ENCODE measurements at regions not wholly inside any gene's neighbourhood (a gene's known extent, or its start where the extent isn't known, plus 50 kb on each side); places are given as distances from the start of the nearest gene placed in this dataset.
"Not testable (repeated sequence)": the region's sequence is repeated elsewhere in the genome, so short reads cannot be mapped to it uniquely, and the experiment has no call there.

DNA sequence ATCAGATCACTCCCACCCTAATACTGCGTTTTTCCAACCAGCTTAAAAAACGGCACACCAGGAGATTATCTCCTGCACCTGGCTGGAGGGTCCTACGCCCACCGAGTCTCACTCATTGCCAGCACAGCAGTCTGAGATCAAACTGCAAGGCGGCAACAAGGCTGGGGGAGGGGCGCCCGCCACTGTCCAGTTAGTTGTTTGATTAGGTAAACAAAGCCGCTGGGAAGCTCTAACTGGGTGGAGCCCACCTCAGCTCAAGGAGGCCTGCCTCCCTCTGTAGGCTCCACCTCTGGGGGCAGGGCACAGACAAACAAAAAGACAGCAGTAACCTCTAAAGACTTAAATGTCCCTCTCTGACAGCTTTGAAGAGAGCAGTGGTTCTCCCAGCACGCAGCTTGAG is 463.0 kb upstream of the CADM1 start:
- not testable (repeated sequence) for DNase-seq (ENCODE audit: low spot score)

DNA sequence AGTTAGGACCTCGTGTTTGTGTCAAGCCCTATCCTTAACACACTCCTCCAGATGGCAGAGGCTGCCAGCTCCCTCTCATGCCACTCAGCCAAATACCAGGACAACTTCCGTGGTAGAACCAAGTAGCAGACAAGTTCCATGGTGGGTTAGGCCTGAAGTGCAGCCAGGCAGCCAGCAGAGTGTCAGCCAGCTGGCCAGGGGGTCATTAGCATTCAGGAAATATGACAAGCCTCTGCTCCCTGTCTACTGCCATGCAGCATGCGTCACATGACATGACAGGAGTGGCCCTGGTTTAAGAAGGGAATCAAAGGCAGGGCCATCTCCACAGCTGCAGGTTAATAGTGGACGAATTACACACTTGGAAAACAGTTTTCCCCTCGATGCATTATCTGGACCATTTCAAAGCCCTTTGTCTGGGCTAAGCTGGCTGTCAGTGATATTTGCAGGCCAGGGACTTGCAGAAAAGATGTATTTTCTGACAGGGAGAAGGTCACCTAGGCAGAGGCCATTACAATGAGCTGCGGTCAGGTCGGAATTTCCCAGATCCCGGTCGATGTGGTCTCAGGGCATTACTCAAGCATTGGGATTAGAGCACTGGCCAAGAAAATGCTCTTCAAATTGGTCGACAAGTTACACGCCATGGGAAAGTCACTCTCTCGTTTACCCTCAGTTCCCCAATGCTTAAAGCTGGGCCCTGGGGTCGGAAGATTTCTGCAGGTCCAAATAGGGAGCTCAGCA is 461.7 kb upstream of the CADM1 start:
- no peak for DNase-seq (ENCODE audit: low spot score)

DNA sequence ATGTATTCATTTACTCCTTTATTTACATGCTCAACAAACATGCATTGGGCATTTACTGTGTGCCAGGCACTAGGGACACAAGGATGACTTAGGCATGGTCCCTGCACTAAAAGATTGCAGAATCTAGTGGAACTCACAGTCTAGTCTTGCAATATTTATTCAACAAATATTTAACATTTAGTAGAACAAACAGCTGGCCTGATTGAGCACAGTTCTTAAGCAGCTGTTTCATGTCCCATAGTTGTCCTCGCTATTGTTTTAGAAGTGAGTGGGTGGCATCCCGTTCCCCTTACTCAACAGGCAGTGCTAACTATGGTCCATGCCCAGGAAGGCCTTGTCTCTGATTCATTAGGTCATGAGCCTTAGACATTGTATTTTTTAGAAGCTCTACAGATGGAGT is 459.9 kb upstream of the CADM1 start:
- DNase-seq (ENCODE audit: low spot score): no peak

DNA sequence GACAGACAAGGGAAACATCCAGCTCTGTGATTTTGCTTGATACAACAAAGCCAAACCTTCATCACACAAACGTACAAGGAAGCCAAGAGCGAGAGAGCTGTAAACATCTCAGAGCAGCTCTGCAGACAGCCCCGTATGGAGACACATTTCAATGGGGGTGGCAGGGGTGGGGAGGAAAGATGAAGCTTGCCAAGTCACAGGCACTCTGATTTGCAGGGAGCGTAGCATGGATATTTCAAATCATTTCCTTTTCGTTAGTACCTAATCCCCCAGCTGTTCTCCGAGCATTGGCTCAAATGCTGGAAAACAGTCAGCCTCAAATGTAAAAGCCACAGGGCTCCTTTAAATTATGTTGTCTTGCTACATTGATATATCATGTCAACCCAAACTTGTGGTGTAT is 458.9 kb upstream of the CADM1 start:
- no peak for DNase-seq (ENCODE audit: low spot score)

DNA sequence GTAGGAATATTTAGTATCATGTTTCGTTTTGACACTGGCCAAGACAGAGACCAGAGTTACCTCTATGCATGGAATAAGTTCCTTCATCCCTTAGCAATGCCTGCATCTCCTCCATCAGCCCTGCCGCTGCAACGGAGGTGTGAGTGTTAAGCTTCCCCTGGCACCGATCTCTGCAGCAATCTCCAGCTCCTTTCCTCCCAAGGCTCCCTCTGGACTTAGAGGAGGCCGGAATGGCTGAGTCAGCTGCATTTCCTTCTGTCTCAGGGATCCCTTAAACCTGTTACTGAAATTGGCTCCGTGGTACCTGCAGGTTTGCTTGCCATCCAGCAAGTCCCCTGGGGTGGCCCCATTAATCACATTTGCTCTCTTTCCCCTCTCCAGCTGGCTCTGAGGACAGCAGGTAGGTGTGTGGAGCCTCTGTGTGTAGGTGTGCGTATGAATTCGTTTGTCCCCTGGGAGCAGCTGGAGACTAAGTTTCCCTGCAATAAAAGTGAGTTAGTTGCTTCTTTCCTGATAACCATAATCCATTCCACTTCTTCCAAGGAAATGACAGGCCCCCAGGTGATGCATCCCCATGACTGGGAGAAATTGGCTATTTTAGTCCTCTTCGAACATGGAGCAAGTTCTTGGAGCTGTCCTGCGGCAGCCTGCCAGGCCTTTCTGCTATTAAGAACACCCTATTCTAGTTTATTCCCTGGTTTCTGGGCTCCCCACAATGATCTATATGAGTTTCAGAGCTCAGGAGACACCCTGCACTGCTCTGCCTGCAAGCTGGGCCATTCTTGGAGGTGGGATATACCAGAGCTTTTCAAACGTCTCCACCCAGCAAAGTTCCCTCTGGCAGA is 457.2 kb upstream of the CADM1 start:
- no peak for DNase-seq (ENCODE audit: low spot score)

DNA sequence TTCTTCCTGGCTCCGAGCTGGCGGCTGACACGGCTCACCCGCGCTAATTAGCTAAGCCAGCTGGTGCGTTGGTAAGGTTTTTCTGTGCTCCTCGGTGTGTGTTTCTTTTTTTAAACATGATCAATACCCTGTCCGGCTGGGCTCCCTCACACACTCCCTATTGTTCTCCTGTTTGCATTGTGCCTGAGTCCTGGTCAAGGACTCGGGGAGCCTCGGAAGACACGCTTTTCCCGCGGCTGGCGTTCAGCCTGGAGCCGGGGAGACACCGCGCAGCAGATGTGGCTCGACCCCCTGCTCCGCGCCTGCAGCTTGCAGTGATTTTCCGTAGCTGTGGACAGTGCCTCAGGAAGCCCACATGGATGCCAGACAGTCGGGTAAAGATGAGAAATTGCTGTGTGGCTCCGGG is 454.9 kb upstream of the CADM1 start:
- DNase-seq (ENCODE audit: low spot score): no peak

DNA sequence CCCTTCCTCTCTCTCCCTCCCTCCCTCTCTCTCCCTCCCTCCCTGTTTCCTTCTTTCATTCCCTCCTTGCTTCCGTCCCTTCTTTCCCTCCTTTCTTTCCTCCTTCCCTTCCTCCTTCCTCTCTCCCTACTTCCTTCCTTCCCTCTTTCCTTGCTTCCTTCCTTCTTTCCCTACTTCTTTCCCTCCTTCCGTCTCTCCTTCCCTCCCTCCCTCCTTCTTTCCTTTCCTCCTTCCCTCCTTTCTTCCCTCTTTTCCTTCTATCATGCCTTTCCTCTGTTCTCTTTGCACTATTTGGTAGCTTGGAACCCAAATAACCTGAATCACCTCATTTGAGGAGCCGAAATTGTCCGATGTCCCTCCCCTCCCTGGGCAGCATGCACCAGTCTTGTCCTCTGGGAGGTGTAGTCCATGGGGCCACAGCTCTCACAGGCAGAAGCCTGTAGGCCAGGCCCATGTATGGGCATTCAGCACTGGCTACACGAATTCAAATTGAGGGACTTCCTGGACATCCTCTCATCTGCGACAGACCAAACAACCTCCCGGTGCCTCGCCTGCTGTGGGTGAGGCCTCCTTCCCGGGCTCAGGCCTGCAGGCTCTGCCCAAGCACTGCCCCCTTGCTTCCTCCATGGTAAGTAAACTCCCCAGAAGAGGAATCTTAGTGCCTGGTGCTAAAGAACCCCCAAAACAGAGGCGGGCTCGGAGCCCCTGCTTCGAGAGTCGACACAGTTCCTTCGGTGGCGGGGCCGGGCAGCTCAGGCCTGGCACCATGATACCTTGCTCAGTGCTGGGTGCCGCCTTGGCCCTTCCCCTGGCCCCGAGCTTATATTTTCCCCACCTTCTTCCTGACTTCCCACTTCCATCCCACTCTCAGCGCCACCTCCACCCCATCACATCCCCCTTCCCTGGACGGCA is 454.1 kb upstream of the CADM1 start:
- DNase-seq (ENCODE audit: low spot score): no peak

DNA sequence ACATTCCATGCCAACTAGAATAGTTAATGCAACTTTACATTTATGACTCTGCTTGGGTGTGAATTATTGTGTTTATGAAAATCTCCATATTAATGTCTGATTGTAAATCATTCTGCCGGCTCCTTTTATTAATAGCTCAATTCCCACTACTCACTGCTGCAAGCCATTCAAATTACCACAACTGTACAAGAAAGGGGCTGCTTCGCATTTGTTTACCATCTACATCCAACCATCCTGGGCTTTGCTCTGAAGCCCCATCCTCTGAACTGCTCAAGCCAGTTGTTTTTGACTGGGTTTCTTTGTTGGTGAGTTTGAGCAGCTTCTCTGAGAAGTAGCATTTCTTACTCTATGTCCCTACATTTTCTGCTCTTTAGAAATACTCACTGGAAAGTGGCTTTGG is 451.6 kb upstream of the CADM1 start:
- DNase-seq (ENCODE audit: low spot score): no peak

DNA sequence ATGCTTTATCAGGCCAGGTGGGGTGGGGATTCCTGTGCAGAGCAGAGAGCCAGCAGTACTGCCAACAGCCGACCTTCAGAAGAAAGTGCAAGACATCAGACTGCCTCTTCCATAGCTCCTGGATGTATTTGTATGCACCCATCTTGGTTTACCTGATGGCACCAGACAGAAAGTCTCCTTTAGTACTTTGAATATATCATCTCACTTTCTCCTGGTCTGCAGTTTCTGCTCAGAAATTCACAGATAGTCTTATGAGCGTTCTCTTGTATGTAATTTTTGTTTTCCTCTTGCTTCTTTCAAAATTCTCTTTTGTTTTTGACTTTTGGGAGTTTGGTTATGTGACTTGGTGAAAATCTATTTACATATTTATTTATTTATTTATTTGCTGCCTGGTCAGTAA is 446.4 kb upstream of the CADM1 start:
- no peak for DNase-seq (ENCODE audit: low spot score)

DNA sequence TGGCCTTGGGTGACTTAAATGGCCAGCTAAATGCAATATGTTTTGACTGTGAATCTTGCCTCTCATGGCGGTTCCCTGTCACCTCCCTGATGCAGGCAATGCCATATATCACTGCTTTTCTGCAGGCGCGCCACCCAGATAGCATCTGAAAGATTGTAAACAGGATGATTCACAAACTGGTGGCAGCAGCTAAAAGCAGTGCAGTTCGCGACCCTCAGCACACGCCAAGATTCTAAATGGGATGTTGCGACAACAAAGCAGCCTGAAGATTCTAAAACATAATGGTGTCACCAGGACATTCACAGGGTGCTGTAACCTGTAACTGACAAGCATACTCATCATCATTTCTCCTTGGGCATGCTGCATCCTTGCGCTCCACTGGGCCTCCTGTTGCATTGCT is 440.4 kb upstream of the CADM1 start:
- no peak for DNase-seq (ENCODE audit: low spot score)

DNA sequence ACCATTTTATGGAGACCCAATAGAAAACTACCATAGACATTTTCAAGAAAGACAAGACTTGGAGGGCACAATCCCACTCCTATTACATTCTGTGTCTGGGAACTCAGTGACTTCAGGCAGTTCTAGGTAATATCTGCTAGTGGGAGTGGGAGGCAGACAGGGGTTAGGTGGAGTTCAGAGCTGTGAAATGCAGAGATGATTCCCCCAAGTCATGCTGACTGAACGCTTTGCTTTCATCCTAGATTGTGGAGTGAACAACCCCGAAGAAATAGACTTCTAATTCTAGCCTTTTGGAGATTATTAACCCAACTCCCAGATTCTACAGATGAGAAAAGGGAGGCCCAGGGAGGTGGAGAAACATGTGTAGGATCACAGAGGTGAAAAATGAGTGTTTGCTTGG is 437.8 kb upstream of the CADM1 start:
- DNase-seq (ENCODE audit: low spot score): no peak

DNA sequence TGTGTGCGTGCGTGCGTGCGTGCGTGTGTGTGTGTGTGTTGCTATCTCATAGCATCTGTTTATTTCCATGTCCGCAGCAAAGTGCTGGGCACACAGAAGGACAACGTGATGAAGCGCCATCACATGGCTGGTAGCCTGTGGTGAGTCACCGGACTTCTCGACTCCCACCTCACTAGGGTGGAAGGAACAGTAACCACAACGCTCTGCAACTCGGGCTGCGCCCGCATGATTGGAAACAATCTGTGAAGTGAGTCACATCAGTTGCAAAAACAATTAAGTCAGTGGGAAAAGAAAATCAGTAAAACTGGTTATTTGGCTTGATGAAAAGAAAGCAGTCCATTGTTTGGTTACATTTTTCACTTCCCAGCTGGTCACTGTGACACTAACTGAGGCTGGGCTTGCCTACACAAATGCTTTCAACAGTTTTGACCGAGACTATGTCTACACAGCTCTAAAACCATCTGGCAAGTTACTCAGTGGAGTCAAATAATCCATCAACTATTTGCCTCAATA is 437.3 kb upstream of the CADM1 start:
- no peak for DNase-seq (ENCODE audit: low spot score)

DNA sequence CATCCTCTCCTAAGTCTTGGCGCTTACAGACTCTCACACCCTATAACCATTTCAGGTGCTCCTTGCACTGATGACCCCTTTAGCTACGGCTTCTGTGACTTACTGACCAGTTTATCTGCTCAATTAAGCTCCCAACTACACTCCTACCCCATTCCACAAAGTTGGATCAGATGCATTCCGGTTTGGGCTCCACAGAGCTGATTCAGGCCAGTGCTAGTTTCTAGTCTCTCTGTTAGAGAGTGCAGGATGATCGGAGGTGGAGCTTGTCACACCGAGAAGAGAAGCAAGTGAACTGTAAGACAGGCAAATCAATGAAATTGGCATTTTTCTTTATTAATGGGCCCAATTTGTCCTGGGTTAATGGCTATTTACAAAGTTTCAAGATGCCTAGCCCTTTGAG is 436.8 kb upstream of the CADM1 start:
- no peak for DNase-seq (ENCODE audit: low spot score)

DNA sequence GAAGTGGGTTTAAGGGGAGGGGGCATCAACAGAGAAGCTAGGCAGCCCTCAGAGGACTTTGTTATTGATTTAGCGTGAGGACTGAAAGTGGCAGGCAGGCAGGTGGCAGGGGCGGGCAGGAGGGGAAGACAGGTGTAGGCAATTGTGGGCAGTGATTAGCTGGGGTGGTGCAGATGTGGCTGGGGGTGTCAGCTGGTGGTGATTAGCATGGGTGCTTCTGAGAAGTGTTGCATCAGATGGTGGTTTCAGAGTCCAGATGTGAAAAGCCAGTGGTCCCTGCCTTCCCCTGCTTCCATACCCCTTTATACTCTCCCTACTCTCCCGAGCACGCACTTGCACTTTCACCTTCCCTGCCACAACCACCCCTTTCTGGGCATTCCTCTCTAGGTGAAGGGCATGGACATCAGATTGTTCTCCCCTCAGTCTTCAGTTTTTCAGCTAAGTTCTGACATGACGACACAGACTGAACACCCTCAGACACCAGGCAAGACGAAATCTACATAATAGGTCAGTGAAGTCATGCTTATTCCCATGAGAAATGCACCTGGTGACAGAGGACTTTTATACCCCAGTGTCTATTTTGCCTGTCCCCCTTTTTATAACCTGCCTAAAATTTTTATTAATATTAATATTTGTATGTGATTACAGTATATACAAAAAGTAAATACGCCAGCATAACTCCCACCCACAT is 435.7 kb upstream of the CADM1 start:
- DNase-seq (ENCODE audit: low spot score): no peak

DNA sequence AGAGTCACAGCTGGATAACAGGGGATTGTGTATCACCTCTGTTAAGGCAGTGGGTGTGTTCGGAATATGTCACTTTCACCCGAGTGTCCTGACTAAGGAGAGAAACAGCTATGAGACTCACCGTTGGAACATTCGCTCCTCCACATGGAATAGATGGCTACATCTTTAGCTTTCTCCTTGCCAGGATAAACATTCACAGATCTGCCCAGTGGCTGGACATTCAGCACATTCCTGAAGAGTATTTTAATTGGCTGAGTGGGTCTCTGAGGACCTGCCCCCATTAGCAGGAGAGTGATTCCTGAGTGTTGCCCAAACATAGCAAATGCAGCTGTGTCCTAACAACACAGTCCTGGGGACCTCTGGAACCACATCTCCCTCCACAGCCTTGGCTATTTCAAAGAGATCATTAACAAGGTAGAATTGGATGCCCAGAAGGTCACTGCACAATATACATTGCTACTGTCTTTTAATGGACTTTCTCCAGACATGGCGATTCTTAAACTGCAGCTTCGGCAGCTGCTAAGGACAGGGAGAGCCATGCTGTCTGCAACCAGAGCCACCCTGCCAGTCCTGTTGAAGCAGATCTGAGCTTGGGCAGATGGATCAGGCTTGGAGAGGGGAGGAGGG is 435.0 kb upstream of the CADM1 start:
- no peak for DNase-seq (ENCODE audit: low spot score)

DNA sequence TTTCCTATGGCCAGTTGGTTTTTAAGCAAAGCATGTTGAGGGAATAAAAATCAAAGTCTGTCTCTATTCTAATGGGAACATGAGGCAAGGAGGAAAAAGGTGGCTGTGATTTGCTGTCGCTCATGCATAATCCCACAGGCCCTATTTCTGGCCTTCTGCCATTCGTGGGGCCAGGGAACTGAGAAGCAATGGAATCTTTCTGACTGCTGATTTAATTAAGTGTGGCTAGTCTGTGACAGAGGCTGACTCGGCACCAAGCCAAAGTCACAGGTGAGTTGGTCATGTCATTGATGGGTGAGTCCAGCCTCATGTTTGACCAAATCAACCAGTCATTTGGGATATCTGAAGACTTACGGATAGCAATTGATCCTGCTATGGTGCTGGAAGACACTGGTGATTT is 429.3 kb upstream of the CADM1 start:
- DNase-seq (ENCODE audit: low spot score): no peak

DNA sequence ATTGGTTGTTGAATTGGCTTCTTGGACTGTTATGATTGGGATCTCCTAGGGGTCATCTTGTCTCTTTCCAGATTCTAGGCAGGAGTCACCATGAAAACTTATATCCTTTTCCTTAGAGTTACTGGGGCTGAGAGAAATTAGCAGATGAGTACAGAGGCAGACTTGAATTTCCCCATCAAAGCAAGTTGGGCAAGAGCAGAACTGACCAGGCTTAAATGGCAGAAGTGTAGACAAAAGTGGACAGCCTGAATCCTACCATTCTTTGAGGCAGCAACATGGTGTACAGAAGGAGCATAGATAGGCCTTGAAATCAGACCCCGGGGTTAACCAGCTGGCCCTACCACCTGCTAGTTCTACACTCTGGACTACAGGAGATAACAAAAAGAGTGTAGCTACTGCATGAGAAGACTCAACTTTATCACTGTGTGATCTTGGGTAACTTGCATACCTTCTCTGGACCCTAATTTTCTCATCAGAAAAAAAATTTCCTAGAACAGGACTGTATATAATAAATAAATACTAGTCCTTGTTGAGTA is 427.4 kb upstream of the CADM1 start:
- DNase-seq (ENCODE audit: low spot score): no peak

DNA sequence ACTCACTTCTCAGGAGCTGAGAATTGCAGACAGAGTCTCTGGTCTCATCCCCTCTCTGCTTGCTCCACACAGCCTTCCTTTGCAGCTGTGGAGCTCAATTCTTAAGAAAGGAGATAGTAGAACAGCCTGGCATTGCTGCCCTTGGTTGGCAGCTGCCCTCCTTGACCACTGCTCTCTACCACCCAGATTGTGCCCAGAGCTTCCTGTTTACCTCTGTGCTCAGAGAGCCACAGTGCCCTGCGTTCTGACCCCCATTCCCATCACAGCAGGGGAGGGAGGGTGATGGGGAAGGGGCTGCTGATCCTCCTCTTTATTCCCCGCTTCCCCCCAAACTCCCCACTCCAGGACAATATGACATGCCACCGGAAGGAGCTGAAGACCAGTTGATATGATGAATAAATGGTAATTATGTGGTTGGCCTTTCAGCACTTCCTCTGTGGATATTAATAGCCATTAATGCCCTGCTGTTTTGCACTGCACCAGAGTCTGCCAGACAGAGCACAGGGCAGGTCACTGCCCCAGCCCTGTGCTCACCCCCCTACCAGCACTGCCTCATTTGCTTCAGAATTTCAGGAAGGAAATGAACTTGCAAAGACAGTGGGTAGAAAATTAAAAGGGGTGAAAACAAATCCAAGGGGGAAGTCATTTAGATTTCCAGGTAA is 426.8 kb upstream of the CADM1 start:
- no peak for DNase-seq (ENCODE audit: low spot score)

DNA sequence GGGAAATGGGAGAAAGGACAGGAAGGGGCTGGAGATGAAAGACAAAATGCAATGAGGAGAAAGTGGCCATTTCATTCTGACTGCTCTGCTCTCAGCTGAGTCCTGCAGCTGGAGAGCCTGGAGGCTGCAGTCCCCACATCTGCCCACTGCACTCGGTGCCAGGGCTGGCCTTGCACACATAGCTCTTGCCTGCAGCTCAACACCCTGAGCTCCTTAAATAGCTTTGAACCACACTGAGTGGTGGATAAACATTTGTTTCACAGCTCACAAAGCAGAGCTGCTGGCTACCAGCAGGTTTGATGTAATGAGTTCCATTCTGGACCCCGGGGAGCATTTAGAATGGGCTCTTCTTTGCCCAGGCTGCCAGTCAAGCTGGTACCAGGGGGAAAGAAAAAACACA is 426.1 kb upstream of the CADM1 start:
- no peak for DNase-seq (ENCODE audit: low spot score)

DNA sequence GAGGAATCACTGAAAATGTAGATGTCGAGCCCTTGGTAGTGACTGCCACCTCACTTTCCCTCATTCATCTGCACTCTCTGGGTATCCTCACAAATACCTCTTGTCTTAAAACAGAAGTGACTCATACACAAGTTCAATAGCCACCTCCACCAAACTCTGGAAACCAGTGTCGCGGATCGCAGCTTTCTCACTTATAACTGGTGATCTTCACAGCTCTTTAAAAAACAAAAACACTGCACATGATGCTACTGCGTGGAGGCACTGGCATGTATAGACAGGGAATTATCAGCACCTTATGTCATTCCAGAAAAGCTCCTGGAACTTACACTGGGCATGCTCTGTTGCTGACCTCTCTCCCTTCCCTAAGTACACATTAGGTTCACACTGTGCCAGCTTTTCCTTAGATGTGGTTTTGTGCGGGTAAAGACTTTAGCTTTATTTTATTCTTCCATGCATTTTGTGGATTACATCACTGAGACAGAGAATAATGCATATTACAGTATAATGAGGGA is 425.5 kb upstream of the CADM1 start:
- DNase-seq (ENCODE audit: low spot score): no peak
